HG03066 (cell line): ENCODE measurements at regions not wholly inside any gene's neighbourhood (a gene's known extent, or its start where the extent isn't known, plus 50 kb on each side); places are given as distances from the start of the nearest gene placed in this dataset.
A peak's percentile ranks its signal among the peaks of the same experiment; 100 is the strongest.

Source experiments
- ATAC-seq: cut with Tn5 transposase; IDR thresholded peaks from one replicate; pipeline ENCODE4 v1.9.1; 2021; ENCODE audit warnings: low read depth; ENCODE audit not compliant: unreplicated experiment

- peak; percentile 88 for ATAC-seq
Measured at GRCh38 chr2:6224267-6224666, 532.1 kb downstream of the SOX11 start.

GRCh38 chr2:6228251-6228650 lies 536.1 kb downstream of the SOX11 start:
- no peak for ATAC-seq

DNA sequence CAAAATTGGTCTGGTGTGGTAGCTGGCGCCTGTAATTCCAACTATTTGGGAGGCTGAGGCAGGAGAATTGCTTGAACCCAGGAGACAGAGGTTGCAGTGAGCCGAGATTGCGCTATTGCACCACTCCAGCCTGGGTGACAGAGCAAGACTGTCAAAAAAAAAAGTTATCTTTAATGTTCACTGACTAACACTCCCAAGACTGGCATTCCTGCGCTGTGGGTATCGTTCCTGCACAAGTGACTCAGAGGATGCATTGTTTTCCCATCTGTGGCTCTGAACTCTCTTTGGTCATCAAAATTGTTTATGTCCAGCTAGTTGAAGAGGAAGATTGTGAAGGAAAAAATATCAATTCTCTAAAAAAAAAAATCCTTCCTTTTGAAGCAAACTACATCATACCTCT lies 539.0 kb downstream of the SOX11 start:
- no peak for ATAC-seq

DNA sequence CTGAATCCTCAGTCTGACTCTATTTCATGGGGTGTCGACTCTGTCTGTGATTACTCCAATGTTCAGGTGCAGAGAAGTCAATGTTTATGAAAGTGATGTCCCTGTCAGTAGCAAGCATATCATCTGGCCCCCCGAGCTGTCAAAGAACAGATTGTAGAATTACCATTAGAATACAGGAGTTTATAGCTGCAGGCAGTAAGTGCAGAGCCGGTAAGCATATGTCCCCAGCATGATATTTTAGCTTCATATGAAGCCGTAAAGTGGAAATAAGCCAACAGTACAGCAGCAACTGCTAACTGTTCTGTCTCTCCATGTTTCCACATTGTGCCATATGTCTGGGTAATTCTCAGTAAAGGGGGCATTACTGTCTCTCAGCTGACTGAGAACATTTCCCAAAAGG lies 541.8 kb downstream of the SOX11 start:
- ATAC-seq = no peak

GRCh38 chr2:6234702-6235101 lies 542.5 kb downstream of the SOX11 start:
- ATAC-seq = no peak

GRCh38 chr2:6236317-6236716 lies 544.1 kb downstream of the SOX11 start:
- no peak for ATAC-seq

DNA sequence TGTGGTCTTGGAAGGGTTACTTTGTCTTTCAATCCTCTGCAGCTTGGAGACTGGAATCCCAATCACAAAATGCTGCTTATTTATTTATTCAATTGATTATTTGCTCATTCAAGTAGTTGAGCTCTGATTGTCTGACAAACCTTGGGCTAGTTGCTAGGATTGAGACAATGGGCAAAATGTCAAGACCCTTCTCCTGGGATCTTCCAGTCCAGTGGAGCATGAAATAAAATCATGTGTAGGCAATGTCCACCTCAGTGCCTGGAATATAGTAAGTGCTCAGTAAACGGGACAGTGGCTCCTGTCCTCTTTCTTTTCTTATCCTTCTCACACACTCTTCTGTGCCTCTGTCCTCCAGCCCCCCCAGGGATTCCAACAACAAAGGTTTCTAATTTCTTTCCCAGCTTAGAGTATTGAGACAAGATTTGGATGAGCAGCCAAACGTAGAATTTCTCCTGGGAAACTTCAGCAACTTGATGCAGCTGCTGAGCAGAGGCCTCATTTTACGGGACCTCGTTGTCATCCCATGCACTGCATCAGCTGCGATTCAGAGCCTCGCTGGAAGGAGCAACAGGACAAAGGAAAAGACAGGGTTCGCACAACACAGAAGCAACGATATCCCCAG lies 545.0 kb downstream of the SOX11 start:
- no peak for ATAC-seq

DNA sequence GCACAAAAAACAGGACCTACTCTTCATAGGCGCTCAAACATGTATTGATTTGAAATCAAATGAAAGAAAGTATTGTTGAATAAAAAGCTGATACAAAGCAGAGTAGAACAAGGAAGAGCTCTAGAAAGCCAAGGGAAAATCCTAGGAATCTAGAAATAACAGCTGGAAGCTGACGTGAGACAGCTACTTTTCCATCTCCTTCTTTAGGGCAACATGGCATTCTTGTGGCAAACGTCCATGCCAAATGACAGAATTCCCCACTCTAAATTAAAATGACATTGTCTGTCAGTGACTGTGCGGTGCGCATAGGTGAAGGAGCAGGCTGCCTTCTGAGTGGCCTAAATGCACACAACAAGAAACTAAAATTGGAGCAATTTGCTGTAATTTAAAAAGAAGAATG lies 557.4 kb downstream of the SOX11 start:
- ATAC-seq = no peak

- no peak for ATAC-seq
Measured at GRCh38 chr2:6254441-6254840, 562.3 kb downstream of the SOX11 start.

- no peak for ATAC-seq
Measured at GRCh38 chr2:6264198-6264597, 572.0 kb downstream of the SOX11 start.

DNA sequence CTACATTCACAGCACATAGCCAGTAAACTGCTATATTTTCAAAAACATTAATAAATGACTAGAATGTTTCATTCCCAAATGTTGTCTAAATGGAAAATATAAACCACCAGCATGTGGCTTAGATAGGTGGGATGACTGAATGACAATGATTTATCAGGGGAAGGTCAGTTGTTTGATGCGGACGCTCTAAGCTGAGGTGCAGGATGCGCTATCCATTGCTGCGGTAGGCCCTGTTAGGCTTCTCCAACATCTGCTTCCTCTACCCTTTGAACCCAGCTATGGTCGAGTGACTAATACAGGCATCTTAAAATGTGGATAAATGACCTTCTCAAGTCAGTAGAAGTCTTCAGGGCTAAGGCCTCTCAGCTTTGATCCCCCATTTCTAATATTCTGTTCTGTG lies 584.2 kb downstream of the CMPK2 start:
- no peak for ATAC-seq

DNA sequence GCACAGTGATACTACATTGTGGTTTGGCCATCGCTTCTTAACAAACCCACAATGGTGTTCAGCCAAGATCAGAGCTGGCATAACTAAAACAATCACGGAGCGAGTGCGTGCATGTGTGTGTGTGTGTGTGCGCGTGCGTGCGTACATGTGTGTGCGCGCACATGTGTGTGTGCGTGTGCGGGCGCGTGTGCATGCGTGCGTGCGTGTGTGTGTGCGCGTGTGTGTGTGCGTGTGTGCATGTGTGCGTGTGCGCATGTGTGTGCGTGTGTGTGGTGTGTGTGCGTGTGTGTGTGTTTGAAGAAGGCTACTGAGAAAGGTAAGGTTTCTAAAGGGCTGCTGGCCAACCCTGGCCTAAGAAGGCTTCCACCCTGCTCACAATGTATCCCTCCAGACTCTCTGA lies 582.4 kb downstream of the CMPK2 start:
- no peak for ATAC-seq

DNA sequence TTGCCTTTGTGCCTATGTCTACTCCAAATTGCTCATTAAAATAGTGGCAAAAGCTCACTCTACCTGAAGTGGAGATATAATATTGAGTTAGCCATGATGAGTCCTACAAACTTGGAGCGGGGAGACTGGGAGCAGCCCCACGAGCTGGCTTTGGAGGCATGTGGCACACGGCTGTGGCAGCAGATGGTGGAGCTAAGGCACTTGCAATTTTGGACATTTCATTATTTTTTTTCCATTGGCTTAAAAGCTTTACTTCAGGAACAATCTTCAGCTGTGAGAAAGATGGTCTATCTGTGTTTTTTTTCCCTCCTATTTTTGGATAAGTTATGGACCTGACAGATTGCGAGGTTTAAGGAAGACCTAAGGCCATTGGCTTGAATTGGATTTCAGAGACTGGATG lies 578.3 kb downstream of the CMPK2 start:
- no peak for ATAC-seq

- ATAC-seq = no peak
Measured at GRCh38 chr2:6288791-6289190, 576.9 kb downstream of the CMPK2 start.

GRCh38 chr2:6290217-6291015 lies 575.3 kb downstream of the CMPK2 start:
- no peak for ATAC-seq

GRCh38 chr2:6294791-6295190 lies 570.9 kb downstream of the CMPK2 start:
- no peak for ATAC-seq

- ATAC-seq = no peak
Measured at GRCh38 chr2:6297238-6297637, 568.5 kb downstream of the CMPK2 start.

- ATAC-seq = no peak
Measured at GRCh38 chr2:6301426-6301825, 564.3 kb downstream of the CMPK2 start.

DNA sequence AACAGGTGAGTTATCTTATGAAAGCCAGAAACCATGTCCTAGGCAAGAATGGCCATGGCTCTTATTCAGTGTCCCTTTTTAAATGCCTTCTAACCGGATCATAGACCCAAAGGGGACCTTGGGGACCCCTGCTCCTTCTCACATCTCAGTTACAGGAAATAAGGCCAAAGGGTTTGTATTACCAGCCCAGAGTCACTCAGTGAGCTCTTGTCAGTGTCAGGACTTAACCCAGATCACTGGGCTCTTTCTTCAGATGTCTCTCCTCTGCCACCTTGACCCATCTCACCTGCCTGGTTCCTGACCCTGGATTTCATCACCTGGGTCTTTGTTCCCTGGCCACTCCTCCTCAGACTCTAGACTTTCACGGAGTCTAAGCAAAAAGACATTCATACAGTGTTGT lies 556.7 kb downstream of the CMPK2 start:
- ATAC-seq = no peak

- ATAC-seq = peak; percentile 92
Measured at GRCh38 chr2:6309415-6310255, 556.1 kb downstream of the CMPK2 start.
